ENCODE measurements at regions not wholly inside any gene's neighbourhood (a gene's known extent, or its start where the extent isn't known, plus 50 kb on each side); places are given as distances from the start of the nearest gene placed in this dataset.

DNA sequence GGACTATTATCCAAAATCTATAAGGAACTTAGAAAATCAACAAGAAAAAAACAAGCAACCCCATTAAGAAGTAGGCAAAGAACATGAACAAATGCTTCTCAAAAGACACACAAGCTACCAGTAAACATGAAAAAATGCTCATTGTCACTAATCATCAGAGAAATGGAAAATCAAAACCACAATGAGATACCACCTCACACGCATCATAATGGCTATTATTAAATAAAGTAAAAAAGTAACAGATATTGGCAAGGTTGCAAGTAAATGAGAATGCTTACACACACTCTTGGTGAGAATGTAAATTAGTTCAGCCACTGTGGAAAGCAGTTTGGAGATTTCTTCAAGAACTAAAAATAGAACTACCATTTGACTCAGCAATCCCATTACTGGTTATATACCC lies 167.0 kb upstream of the DMRTA1 start:
- TF ChIP-seq, protein P1, sequence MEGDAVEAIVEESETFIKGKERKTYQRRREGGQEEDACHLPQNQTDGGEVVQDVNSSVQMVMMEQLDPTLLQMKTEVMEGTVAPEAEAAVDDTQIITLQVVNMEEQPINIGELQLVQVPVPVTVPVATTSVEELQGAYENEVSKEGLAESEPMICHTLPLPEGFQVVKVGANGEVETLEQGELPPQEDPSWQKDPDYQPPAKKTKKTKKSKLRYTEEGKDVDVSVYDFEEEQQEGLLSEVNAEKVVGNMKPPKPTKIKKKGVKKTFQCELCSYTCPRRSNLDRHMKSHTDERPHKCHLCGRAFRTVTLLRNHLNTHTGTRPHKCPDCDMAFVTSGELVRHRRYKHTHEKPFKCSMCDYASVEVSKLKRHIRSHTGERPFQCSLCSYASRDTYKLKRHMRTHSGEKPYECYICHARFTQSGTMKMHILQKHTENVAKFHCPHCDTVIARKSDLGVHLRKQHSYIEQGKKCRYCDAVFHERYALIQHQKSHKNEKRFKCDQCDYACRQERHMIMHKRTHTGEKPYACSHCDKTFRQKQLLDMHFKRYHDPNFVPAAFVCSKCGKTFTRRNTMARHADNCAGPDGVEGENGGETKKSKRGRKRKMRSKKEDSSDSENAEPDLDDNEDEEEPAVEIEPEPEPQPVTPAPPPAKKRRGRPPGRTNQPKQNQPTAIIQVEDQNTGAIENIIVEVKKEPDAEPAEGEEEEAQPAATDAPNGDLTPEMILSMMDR (conservative IDR thresholded peaks at IDR 0.05 in 1 of 2, IDR thresholded peaks at IDR 0.05 in 1 of 2; ENCODE audit: low read depth in 1 of 2, low read length in 2 of 2): no peak
- TF ChIP-seq EZH2 (IDR thresholded peaks at IDR 0.05; ENCODE audit: low read length, missing control alignments): no peak

Data from fibroblast of lung (primary cell).